Natural killer cell treated with Interleukin-12 subunit alpha and Interleukin-12 subunit beta and Interleukin-15 and Interleukin-18, amount 100 ng/mL, for 72 hours (primary cell): ENCODE measurements at regions not wholly inside any gene's neighbourhood (a gene's known extent, or its start where the extent isn't known, plus 50 kb on each side); places are given as distances from the start of the nearest gene placed in this dataset.
"Not testable (repeated sequence)": the region's sequence is repeated elsewhere in the genome, so short reads cannot be mapped to it uniquely, and the experiment has no call there.

Source experiments
- ATAC-seq, 2 donors: fragments of 150-1000 bp; cut with Tn5 transposase in 1 of 2; sonication (Bioruptor Pico), chemical (Tn5 transposase) in 1 of 2; 2 replicates each; pipeline ENCODE4 v1.10.0; 2021
- DNase-seq: peaks from one replicate; pipeline ENCODE4 v3.0.0; 2022; ENCODE audit warnings: low spot score
- H3K27ac Mint-ChIP-seq, 2 donors: 1 replicate in 1 of 2; 2 replicates in 1 of 2; pipeline ENCODE4 v1.8.0; 2022; ENCODE audit warnings: mixed read lengths in 2 of 2, mild to moderate bottlenecking in 1 of 2, moderate library complexity in 1 of 2
- H3K27me3 Mint-ChIP-seq, 2 donors: 1 replicate in 1 of 2; 2 replicates in 1 of 2; pipeline ENCODE4 v1.8.0; 2022; ENCODE audit warnings: mixed read lengths in 2 of 2
- H3K36me3 Mint-ChIP-seq: one replicate; pipeline ENCODE4 v1.8.0; 2022; ENCODE audit warnings: mixed read lengths
- H3K4me1 Mint-ChIP-seq, 2 donors: 1 replicate in 1 of 2; 2 replicates in 1 of 2; pipeline ENCODE4 v1.8.0; 2022; ENCODE audit warnings: low read depth in 2 of 2, mixed read lengths in 2 of 2, mild to moderate bottlenecking in 1 of 2
- H3K4me3 Mint-ChIP-seq: one replicate; pipeline ENCODE4 v1.8.0; 2022; ENCODE audit warnings: mixed read lengths
- H3K9me3 Mint-ChIP-seq: 2 replicates; pipeline ENCODE4 v1.8.0; 2022; ENCODE audit warnings: mixed read lengths

DNA sequence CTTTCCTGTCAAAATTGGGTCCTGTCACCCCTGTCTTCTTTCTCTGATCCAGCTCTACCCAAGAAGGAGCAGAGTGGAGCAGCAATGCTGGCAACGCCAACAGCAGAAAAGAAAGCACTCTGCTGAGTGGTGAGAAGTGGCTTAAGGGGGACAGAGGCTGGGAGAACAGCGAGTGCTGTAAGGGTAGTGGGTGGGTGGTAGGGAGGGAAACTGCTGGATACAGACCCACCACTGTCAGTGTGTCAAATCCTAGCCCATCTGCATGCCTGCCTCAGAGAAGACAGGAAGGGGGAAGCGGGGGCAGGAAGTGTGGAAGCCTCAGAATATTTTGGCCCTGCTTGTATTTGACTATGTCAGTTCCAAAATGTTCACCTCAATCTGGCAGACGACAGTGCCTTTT is 170.4 kb upstream of the MAST4 start:
- no peak overlapping the region for H3K27ac Mint-ChIP-seq
- DNase-seq (no peak), ATAC-seq (no peak)
- no peaks in the 10 kb centered on the region for H3K36me3 Mint-ChIP-seq
- H3K4me3 Mint-ChIP-seq, result no peak overlapping the region
- peaks cover 11 to 20% of the 10 kb centered on the region in 2 donors for H3K27me3 Mint-ChIP-seq
- H3K9me3 Mint-ChIP-seq, result peaks cover 14% of the 10 kb centered on the region
- H3K4me1 Mint-ChIP-seq, result no peaks in the 10 kb centered on the region

- peaks cover 8 to 20% of the 10 kb centered on the region in 2 donors for H3K27me3 Mint-ChIP-seq
- DNase-seq (no peak), ATAC-seq (no peak)
- H3K36me3 Mint-ChIP-seq, result no peaks in the 10 kb centered on the region
- peaks cover 12% of the 10 kb centered on the region for H3K9me3 Mint-ChIP-seq
- H3K4me3 Mint-ChIP-seq, result no peak overlapping the region
- H3K27ac Mint-ChIP-seq, result no peak overlapping the region
- no peaks in the 10 kb centered on the region for H3K4me1 Mint-ChIP-seq
Measured at GRCh38 chr5:66426259-66427138, 169.7 kb upstream of the MAST4 start.

DNA sequence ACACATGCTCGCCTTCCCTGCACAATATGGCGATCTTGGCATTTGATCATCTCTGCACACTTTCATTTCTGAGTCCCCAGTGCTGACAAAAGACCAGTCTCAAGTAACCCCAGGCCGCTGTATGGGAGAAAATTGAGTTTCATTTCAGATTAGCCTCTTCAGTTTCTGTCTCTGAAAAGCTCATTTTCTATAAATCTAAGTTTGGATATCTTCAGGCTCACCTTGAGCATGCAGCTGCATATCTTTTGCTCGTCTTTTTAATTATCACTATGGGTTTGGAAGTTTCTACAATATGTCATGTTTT is 169.1 kb upstream of the MAST4 start:
- Mint-ChIP-seq H3K27ac (no peak overlapping the region), H3K27me3 (peaks cover 8 to 20% of the 10 kb centered on the region in 2 donors), H3K9me3 (peaks cover 12% of the 10 kb centered on the region), H3K4me1 (no peaks in the 10 kb centered on the region), H3K36me3 (no peaks in the 10 kb centered on the region), H3K4me3 (no peak overlapping the region)
- no peak for ATAC-seq
- no peak for DNase-seq

GRCh38 chr5:66436721-66437120 is 159.5 kb upstream of the MAST4 start:
- Mint-ChIP-seq H3K9me3 (no peaks in the 10 kb centered on the region), H3K4me3 (no peak overlapping the region), H3K36me3 (no peaks in the 10 kb centered on the region), H3K4me1 (no peaks in the 10 kb centered on the region), H3K27ac (no peak overlapping the region), H3K27me3 (peaks cover 2 to 12% of the 10 kb centered on the region in 2 donors)
- ATAC-seq, result no peak
- DNase-seq, result no peak

GRCh38 chr5:66438087-66438486 is 158.1 kb upstream of the MAST4 start:
- H3K36me3 Mint-ChIP-seq, result no peaks in the 10 kb centered on the region
- no peak overlapping the region for H3K4me3 Mint-ChIP-seq
- ATAC-seq, result no peak
- H3K27me3 Mint-ChIP-seq, result peaks cover 0 to 5% of the 10 kb centered on the region in 2 donors
- no peaks in the 10 kb centered on the region for H3K4me1 Mint-ChIP-seq
- no peak for DNase-seq
- H3K27ac Mint-ChIP-seq, result no peak overlapping the region
- H3K9me3 Mint-ChIP-seq, result no peaks in the 10 kb centered on the region

DNA sequence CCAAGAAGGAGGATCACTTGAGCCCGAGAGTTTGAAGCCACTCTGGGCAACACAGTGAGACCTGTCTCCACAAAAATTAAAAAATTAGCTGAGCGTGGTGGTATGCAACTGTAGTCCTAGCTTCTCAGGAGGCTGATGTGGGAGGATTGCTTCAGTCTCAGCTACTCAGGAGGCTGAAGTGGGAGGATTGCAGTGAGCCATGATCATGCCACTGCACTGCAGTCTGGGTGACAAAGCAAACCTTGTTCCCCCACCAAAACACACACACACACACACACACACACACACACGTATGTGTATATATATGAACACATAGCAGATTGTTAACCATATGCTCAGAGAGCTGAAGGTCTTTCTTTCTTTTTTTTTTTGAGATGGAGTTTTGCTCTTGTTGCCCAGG is 157.5 kb upstream of the MAST4 start:
- Mint-ChIP-seq H3K36me3 (no peaks in the 10 kb centered on the region), H3K4me1 (no peaks in the 10 kb centered on the region), H3K27me3 (no peaks in the 10 kb centered on the region), H3K9me3 (no peaks in the 10 kb centered on the region), H3K27ac (no peak overlapping the region), H3K4me3 (no peak overlapping the region)
- ATAC-seq (no peak), DNase-seq (no peak)

- no peak for ATAC-seq
- H3K9me3 Mint-ChIP-seq, result no peaks in the 10 kb centered on the region
- H3K4me1 Mint-ChIP-seq, result no peaks in the 10 kb centered on the region
- no peak overlapping the region for H3K4me3 Mint-ChIP-seq
- DNase-seq, result no peak
- H3K27me3 Mint-ChIP-seq, result no peaks in the 10 kb centered on the region
- H3K36me3 Mint-ChIP-seq, result no peaks in the 10 kb centered on the region
- H3K27ac Mint-ChIP-seq, result no peak overlapping the region
Measured at GRCh38 chr5:66440202-66440680, 156.0 kb upstream of the MAST4 start.

- H3K36me3 Mint-ChIP-seq, result no peaks in the 10 kb centered on the region
- no peaks in the 10 kb centered on the region for H3K27me3 Mint-ChIP-seq
- no peaks in the 10 kb centered on the region for H3K9me3 Mint-ChIP-seq
- no peaks in the 10 kb centered on the region for H3K4me1 Mint-ChIP-seq
- no peak overlapping the region for H3K27ac Mint-ChIP-seq
- DNase-seq (no peak), ATAC-seq (no peak)
- H3K4me3 Mint-ChIP-seq, result no peak overlapping the region
Measured at GRCh38 chr5:66441351-66441750, 154.8 kb upstream of the MAST4 start.

DNA sequence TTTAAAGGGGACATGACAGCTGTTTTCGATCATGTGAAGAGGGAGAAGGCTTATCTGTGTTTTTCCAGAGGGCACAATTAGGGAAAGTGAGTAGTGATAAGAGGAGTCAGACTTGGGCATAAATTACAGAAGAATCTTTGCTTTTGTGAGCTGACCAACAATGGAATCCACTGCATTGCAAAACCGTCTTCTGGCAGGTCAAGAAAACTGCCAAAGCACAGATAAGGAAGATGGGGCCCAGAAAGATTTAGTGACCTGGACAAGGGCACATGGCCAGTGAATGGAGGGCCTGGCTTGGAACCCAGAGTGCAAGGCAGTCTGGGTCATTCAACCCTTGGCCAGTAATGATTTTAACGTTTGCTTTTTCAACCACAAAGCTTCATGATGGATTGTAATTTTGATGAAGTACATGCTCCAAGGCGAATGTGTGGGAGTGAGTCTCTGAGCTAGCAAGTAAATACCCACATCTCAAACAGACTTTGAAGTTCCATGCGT is 153.2 kb upstream of the MAST4 start:
- H3K9me3 Mint-ChIP-seq, result peaks cover 5% of the 10 kb centered on the region
- peaks cover 4% of the 10 kb centered on the region for H3K36me3 Mint-ChIP-seq
- H3K4me3 Mint-ChIP-seq, result no peak overlapping the region
- no peaks in the 10 kb centered on the region for H3K4me1 Mint-ChIP-seq
- no peaks in the 10 kb centered on the region for H3K27me3 Mint-ChIP-seq
- DNase-seq (no peak), ATAC-seq (no peak)
- H3K27ac Mint-ChIP-seq, result no peak overlapping the region

- no peaks in the 10 kb centered on the region for H3K27me3 Mint-ChIP-seq
- DNase-seq, result no peak
- peaks cover 5% of the 10 kb centered on the region for H3K9me3 Mint-ChIP-seq
- ATAC-seq, result no peak
- no peak overlapping the region for H3K4me3 Mint-ChIP-seq
- H3K4me1 Mint-ChIP-seq, result no peaks in the 10 kb centered on the region
- no peak overlapping the region for H3K27ac Mint-ChIP-seq
- H3K36me3 Mint-ChIP-seq, result peaks cover 4% of the 10 kb centered on the region
Measured at GRCh38 chr5:66443462-66444130, 152.6 kb upstream of the MAST4 start.

GRCh38 chr5:66448070-66448469 is 148.1 kb upstream of the MAST4 start:
- H3K36me3 Mint-ChIP-seq, H3K27ac Mint-ChIP-seq, ATAC-seq, H3K4me1 Mint-ChIP-seq, H3K9me3 Mint-ChIP-seq, DNase-seq, H3K4me3 Mint-ChIP-seq, H3K27me3 Mint-ChIP-seq: not testable (repeated sequence)

DNA sequence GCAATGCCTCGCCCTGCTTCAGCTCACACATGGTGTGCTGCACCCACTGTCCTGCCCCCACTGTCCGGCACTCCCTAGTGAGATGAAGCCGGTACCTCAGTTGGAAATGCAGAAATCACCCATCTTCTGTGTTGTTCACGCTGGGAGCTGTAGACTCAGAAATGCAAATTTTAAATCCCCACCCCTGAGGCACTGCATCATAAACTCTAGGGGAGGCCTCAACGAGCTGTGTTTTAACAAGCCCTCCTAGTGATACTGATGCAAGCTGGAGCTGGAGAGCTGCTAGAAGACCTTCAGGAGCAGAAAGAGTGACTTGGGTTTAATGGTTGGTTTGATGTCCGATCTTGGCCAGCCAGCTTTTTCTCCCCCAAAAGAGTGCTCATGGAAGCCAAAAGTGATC is 146.0 kb upstream of the MAST4 start:
- no peaks in the 10 kb centered on the region for H3K4me1 Mint-ChIP-seq
- H3K27ac Mint-ChIP-seq, result no peak overlapping the region
- peaks cover 0 to 10% of the 10 kb centered on the region in 2 donors for H3K27me3 Mint-ChIP-seq
- no peak for ATAC-seq
- DNase-seq, result no peak
- peaks cover 4% of the 10 kb centered on the region for H3K36me3 Mint-ChIP-seq
- no peak overlapping the region for H3K4me3 Mint-ChIP-seq
- peaks cover 5% of the 10 kb centered on the region for H3K9me3 Mint-ChIP-seq

DNA sequence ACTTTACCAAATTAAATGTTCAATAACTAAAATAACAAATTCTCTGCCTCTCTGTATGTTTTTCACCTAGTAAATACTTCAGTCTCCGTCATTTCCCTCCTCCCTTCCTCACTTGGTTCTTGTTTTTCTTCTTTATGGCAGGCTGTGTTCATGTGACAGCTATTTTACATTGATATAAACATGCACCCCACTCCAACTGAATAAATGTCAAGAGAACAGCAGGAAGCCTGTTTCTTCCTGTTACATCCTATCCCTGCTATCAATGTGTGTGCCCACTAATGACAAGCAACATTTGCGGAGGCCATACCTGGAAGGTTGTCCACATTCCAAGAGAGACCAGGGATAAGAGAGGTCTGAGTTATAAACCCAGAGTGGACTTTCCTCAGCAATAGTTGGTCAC is 145.2 kb upstream of the MAST4 start:
- H3K27ac Mint-ChIP-seq, result no peak overlapping the region
- ATAC-seq (no peak), DNase-seq (no peak)
- peaks cover 5% of the 10 kb centered on the region for H3K9me3 Mint-ChIP-seq
- peaks cover 0 to 14% of the 10 kb centered on the region in 2 donors for H3K27me3 Mint-ChIP-seq
- H3K36me3 Mint-ChIP-seq, result peaks cover 4% of the 10 kb centered on the region
- H3K4me3 Mint-ChIP-seq, result no peak overlapping the region
- H3K4me1 Mint-ChIP-seq, result no peaks in the 10 kb centered on the region

GRCh38 chr5:66452109-66452508 is 144.1 kb upstream of the MAST4 start:
- DNase-seq, result no peak
- peaks cover 0 to 14% of the 10 kb centered on the region in 2 donors for H3K27me3 Mint-ChIP-seq
- no peak for ATAC-seq
- no peaks in the 10 kb centered on the region for H3K4me1 Mint-ChIP-seq
- peaks cover 4% of the 10 kb centered on the region for H3K36me3 Mint-ChIP-seq
- no peak overlapping the region for H3K27ac Mint-ChIP-seq
- H3K9me3 Mint-ChIP-seq, result peaks cover 3% of the 10 kb centered on the region
- H3K4me3 Mint-ChIP-seq, result no peak overlapping the region
